A673 (cell line): ENCODE measurements at regions not wholly inside any gene's neighbourhood (a gene's known extent, or its start where the extent isn't known, plus 50 kb on each side); places are given as distances from the start of the nearest gene placed in this dataset.

Experiments
- BruUV-seq: library from RNA; stranded (reverse); fragments of 400-500 nt; replicated peaks from 2 replicates; lab custom pipeline; 2021; lab: Mats Ljungman, UMichigan
- CTCF ChIA-PET: fragments of 300-600 bp; sonication (Branson Sonifier 250); formaldehyde crosslinking; loops from one replicate; lab custom pipeline; 2022; ENCODE audit warnings: antibody characterized with exemption; lab: Charles Lee
- POLR2A ChIA-PET: fragments of 300-600 bp; sonication (Branson Sonifier 250); formaldehyde crosslinking; loops from one replicate; lab custom pipeline; 2022; ENCODE audit warnings: antibody characterized with exemption; ENCODE audit not compliant: low non-redundant PET; lab: Charles Lee
- DNase-seq: peaks from one replicate; pipeline ENCODE4 v3.0.0-alpha.2; 2015; ENCODE audit warnings: low spot score
- H3K27ac ChIP-seq: fragments of 200-600 bp; sonication (generic); 2 replicates; pipeline ENCODE4 v1.5.1; 2016; ENCODE audit warnings: mixed run types, low read depth, mild to moderate bottlenecking, mixed read lengths, antibody characterized with exemption, low read length; ENCODE audit not compliant: poor library complexity, severe bottlenecking
- H3K27me3 ChIP-seq: fragments of 200-600 bp; sonication (generic); replicated peaks from 2 replicates; pipeline ENCODE4 v1.6.1; 2017; ENCODE audit warnings: mixed run types, low read depth, mild to moderate bottlenecking, mixed read lengths, antibody characterized with exemption, low read length; ENCODE audit not compliant: insufficient read depth, poor library complexity
- H3K36me3 ChIP-seq: fragments of 200-600 bp; sonication (generic); 2 replicates; pipeline ENCODE4 v1.6.1; 2016; ENCODE audit warnings: mixed run types, mild to moderate bottlenecking, mixed read lengths, antibody characterized with exemption, low read length; ENCODE audit not compliant: insufficient read depth, poor library complexity, severe bottlenecking
- H3K4me1 ChIP-seq: fragments of 200-600 bp; sonication (generic); 2 replicates; pipeline ENCODE4 v1.6.1; 2017; ENCODE audit warnings: mixed run types, mild to moderate bottlenecking, mixed read lengths, antibody characterized with exemption, low read length; ENCODE audit not compliant: insufficient read depth, poor library complexity, severe bottlenecking
- H3K4me3 ChIP-seq: fragments of 200-600 bp; sonication (generic); 2 replicates; pipeline ENCODE4 v1.5.1; 2016; ENCODE audit warnings: low read depth, mixed run types, mild to moderate bottlenecking, mixed read lengths, low read length; ENCODE audit not compliant: poor library complexity, severe bottlenecking
- H3K9me3 ChIP-seq: fragments of 200-600 bp; sonication (generic); 2 replicates; pipeline ENCODE4 v1.6.1; 2016; ENCODE audit warnings: mixed run types, low read depth, mild to moderate bottlenecking, mixed read lengths, antibody characterized with exemption, low read length; ENCODE audit not compliant: poor library complexity, severe bottlenecking
- EZH2 ChIP-seq: fragments of 200-600 bp; sonication (generic); IDR thresholded peaks from 2 replicates; pipeline ENCODE4 v1.6.1; 2017; ENCODE audit warnings: borderline replicate concordance, low read depth, mild to moderate bottlenecking, mixed read lengths, antibody characterized with exemption, low read length; ENCODE audit not compliant: poor library complexity, severe bottlenecking
- intact Hi-C: fragments of 100-400 bp; cut with micrococcal nuclease; formaldehyde crosslinking; loops from one replicate; pipeline ENCODE4 v1.10.0; 2022; ENCODE audit not compliant: unreplicated experiment
- TF ChIP-seq, protein P1 (sequence below): fragments of 300-800, 200-600 bp; sonication (generic); conservative IDR thresholded peaks from 2 replicates; pipeline ENCODE4 v1.5.1; 2017; ENCODE audit warnings: low read depth, mild to moderate bottlenecking, antibody characterized with exemption, low read length, moderate library complexity, mixed read lengths

DNA sequence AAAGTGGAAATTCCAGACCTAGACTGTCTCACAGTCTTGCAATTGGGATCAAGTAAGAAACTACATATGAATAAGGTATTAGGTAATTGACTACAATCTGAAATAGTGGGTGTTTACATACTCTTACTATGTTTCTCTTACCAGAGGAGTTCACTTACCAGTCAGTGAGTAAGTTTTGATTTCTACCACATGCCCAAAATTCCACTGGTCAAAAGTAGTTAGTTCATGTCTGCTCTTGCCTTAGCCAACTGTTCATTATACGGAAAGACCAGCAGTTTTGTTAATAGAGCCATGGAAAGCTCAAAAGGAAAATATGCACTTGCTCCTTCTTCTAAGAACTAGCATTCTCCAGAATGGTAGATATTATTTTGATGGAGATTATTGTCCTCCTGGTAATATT is 490.8 kb downstream of the RFC3 start:
- ChIA-PET CTCF (no interaction called here), POLR2A (no interaction called here)
- no peak overlapping the region for H3K27ac ChIP-seq
- no peaks in the 10 kb centered on the region for H3K27me3 ChIP-seq
- TF ChIP-seq, protein P1, sequence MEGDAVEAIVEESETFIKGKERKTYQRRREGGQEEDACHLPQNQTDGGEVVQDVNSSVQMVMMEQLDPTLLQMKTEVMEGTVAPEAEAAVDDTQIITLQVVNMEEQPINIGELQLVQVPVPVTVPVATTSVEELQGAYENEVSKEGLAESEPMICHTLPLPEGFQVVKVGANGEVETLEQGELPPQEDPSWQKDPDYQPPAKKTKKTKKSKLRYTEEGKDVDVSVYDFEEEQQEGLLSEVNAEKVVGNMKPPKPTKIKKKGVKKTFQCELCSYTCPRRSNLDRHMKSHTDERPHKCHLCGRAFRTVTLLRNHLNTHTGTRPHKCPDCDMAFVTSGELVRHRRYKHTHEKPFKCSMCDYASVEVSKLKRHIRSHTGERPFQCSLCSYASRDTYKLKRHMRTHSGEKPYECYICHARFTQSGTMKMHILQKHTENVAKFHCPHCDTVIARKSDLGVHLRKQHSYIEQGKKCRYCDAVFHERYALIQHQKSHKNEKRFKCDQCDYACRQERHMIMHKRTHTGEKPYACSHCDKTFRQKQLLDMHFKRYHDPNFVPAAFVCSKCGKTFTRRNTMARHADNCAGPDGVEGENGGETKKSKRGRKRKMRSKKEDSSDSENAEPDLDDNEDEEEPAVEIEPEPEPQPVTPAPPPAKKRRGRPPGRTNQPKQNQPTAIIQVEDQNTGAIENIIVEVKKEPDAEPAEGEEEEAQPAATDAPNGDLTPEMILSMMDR, result no peak
- no peak for TF ChIP-seq EZH2
- H3K9me3 ChIP-seq, result no peaks in the 10 kb centered on the region
- intact Hi-C loops, result no loop called here
- no TSS peak for BruUV-seq
- no peak overlapping the region for H3K4me3 ChIP-seq
- no peak for DNase-seq
- H3K36me3 ChIP-seq, result no peaks in the 10 kb centered on the region
- no peaks in the 10 kb centered on the region for H3K4me1 ChIP-seq

DNA sequence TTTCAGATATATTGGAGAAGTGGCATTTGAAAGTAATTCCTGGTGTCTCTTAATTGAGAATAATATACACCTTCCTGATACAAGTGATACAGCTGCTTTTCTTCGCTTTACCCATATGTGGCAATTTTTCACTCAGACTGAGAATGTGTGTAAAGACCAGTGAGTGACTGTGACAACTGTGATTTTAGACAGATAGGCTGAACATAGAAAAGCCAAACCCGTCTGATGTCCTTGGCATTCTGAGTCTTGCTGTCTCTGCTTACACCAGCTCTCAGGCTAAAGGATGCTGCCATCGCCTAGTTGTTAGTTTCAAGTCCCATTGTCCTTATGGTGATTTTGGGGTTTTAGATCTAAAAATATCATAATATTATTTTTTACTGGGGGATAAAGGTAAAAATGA is 492.6 kb downstream of the RFC3 start:
- CTCF ChIA-PET, result no interaction called here
- intact Hi-C loops, result no loop called here
- Histone ChIP-seq H3K9me3 (no peaks in the 10 kb centered on the region), H3K4me3 (no peak overlapping the region), H3K27ac (no peak overlapping the region), H3K36me3 (no peaks in the 10 kb centered on the region), H3K4me1 (no peaks in the 10 kb centered on the region), H3K27me3 (no peaks in the 10 kb centered on the region)
- DNase-seq, result no peak
- POLR2A ChIA-PET, result no interaction called here
- no TSS peak for BruUV-seq
- no peak for TF ChIP-seq EZH2
- TF ChIP-seq, protein P1, result no peak

DNA sequence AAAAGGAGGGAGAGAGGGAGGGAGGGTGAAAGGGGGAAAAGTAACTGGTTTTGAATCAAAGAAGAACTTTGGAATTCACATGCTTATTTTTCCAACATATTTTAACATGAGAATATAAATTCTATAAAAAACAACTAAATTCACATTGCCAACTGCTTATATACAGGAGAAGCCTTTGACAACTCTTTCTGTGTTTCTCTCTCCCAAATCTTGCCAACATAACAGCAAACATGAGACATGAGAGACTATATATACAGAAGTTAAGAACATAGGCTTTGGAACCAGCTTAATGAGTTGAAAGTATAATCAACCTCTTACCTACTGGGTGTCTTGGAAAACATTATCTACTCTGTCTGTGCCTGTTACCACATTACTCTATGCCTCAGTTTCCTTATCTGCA is 493.3 kb downstream of the RFC3 start:
- H3K4me3 ChIP-seq, result no peak overlapping the region
- H3K27me3 ChIP-seq, result no peaks in the 10 kb centered on the region
- intact Hi-C loops, result no loop called here
- H3K9me3 ChIP-seq, result no peaks in the 10 kb centered on the region
- ChIA-PET POLR2A (no interaction called here), CTCF (no interaction called here)
- no TSS peak for BruUV-seq
- no peak for DNase-seq
- TF ChIP-seq, protein P1, result no peak
- TF ChIP-seq EZH2, result no peak
- H3K4me1 ChIP-seq, result no peaks in the 10 kb centered on the region
- no peaks in the 10 kb centered on the region for H3K36me3 ChIP-seq
- no peak overlapping the region for H3K27ac ChIP-seq
